ENCODE measurements at regions not wholly inside any gene's neighbourhood (a gene's known extent, or its start where the extent isn't known, plus 50 kb on each side); places are given as distances from the start of the nearest gene placed in this dataset.

DNA sequence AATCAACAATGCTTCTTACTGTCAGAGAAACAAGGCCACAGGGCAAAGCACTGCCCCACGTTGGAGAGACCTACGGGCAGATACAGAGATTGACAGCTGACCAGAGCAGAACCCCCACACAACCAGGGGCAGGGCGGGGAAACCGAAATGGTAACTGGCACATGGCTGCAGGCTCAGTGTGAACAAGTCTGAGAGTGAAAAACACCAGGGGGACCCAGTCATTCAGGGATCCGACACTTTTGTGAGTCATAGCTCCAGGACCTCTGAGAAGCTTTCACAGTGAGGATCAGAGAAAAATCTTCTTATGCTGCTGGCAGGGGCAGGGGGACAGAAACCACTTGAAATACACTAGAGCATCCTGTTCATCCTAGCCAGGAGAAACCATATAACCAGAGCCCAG is 254.2 kb downstream of the C6orf118 start:
- no peaks in the 10 kb centered on the region for H3K9me3 ChIP-seq
- H3K4me1 ChIP-seq, result no peaks in the 10 kb centered on the region
- no peaks in the 10 kb centered on the region for H3K27me3 ChIP-seq
- H3K27ac ChIP-seq, result no peak overlapping the region
- no peaks in the 10 kb centered on the region for H3K36me3 ChIP-seq
- no peak for DNase-seq (ENCODE audit: extremely low spot score in 2 of 2)
- no peak overlapping the region for H3K4me3 ChIP-seq
- TF ChIP-seq POLR2A (IDR thresholded peaks at IDR 0.05), result no peak
- no peak for TF ChIP-seq POLR2AphosphoS5 (IDR thresholded peaks at IDR 0.05; ENCODE audit: insufficient read depth in 1 of 2, low read depth in 1 of 2)
- TF ChIP-seq, protein P1, sequence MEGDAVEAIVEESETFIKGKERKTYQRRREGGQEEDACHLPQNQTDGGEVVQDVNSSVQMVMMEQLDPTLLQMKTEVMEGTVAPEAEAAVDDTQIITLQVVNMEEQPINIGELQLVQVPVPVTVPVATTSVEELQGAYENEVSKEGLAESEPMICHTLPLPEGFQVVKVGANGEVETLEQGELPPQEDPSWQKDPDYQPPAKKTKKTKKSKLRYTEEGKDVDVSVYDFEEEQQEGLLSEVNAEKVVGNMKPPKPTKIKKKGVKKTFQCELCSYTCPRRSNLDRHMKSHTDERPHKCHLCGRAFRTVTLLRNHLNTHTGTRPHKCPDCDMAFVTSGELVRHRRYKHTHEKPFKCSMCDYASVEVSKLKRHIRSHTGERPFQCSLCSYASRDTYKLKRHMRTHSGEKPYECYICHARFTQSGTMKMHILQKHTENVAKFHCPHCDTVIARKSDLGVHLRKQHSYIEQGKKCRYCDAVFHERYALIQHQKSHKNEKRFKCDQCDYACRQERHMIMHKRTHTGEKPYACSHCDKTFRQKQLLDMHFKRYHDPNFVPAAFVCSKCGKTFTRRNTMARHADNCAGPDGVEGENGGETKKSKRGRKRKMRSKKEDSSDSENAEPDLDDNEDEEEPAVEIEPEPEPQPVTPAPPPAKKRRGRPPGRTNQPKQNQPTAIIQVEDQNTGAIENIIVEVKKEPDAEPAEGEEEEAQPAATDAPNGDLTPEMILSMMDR (IDR thresholded peaks at IDR 0.05), result peak in 1 of 3 experiments; percentile 11
- intact Hi-C loops (cut with DNase I), result no loop called here

DNA sequence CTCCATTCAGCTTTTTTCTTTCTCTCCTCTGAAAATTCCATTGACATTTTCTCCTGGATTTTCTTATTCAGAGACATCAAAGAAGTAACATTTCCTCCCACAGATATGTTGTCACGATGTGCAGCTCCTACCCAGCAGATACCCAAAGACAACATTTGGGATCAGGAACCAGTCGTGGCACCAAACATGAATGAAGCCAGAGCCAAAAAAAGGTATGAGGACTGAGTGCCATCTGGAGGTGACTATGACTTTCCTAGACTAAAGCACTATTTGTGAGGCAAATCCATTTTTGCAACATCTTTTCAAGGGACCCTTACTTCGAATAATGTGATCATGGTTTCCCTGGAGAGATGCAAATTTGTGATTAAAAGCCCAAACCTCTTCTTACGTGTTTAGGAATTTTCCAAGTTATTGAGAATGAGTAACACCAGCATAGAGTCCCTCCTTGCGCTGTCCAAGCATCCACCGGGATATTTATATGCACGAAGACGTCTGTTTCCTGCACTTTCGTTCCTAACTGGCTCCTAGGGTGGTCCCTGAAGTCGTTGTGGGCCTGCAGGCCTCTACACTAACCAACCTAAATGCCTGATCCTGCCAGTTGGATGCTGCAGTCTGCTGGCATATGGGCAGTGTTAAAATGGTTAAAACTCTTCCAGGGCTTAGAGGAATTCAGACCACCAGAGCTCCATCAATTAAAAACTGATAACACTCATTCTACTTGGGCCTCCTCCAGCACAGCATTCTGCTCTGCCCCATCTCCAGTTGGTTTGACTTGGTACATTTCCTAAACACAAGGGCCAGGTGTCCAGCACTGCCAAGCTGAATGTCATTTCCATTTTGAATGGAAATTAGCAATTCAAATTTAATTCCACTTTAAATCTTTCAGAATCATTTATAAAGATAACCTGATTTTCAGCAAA is 256.6 kb downstream of the C6orf118 start:
- no peaks in the 10 kb centered on the region for H3K9me3 ChIP-seq
- H3K27me3 ChIP-seq, result no peaks in the 10 kb centered on the region
- DNase-seq (ENCODE audit: extremely low spot score in 2 of 2), result no peak
- intact Hi-C loops (cut with DNase I), result no loop called here
- H3K36me3 ChIP-seq, result no peaks in the 10 kb centered on the region
- no peaks in the 10 kb centered on the region for H3K4me1 ChIP-seq
- no peak overlapping the region for H3K4me3 ChIP-seq
- no peak overlapping the region for H3K27ac ChIP-seq
- TF ChIP-seq POLR2A (IDR thresholded peaks at IDR 0.05) (no peak), POLR2AphosphoS5 (IDR thresholded peaks at IDR 0.05; ENCODE audit: insufficient read depth in 1 of 2, low read depth in 1 of 2) (no peak)
- TF ChIP-seq, protein P1 (IDR thresholded peaks at IDR 0.05), result no peak

DNA sequence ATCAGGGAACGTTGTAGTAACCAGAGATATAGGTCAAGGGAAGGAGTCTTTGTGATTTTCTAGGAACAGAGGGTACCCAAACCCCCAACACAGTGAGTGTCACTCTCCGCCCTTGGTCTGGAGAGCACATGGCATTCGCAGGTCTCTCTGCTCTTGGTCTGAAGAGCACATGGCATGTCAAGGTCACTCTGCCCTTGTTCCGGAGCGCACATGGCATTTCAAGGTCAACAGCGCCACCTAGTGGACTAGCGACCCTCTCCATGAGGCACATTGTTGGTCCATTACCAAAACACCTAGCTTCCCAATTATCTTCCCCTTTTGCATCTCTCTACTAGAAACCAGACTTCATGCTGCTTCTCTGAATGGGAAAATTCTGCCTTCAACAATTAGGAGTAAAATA is 260.0 kb downstream of the C6orf118 start:
- intact Hi-C loops (cut with DNase I), result no loop called here
- Histone ChIP-seq H3K27ac (no peak overlapping the region), H3K4me3 (no peak overlapping the region), H3K4me1 (no peaks in the 10 kb centered on the region), H3K9me3 (no peaks in the 10 kb centered on the region), H3K27me3 (no peaks in the 10 kb centered on the region), H3K36me3 (no peaks in the 10 kb centered on the region)
- DNase-seq (ENCODE audit: extremely low spot score in 2 of 2), result no peak
- TF ChIP-seq POLR2A (IDR thresholded peaks at IDR 0.05) (no peak), POLR2AphosphoS5 (IDR thresholded peaks at IDR 0.05; ENCODE audit: insufficient read depth in 1 of 2, low read depth in 1 of 2) (no peak)
- TF ChIP-seq, protein P1 (IDR thresholded peaks at IDR 0.05), result no peak

GRCh38 chr6:165047952-165048351 is 261.5 kb downstream of the C6orf118 start:
- no peaks in the 10 kb centered on the region for H3K9me3 ChIP-seq
- intact Hi-C loops (cut with DNase I), result no loop called here

More at GRCh38 chr6:165047952-165048351, 261.5 kb downstream of the C6orf118 start:
- Histone ChIP-seq H3K27ac (no peak overlapping the region), H3K36me3 (no peaks in the 10 kb centered on the region), H3K27me3 (no peaks in the 10 kb centered on the region), H3K4me1 (no peaks in the 10 kb centered on the region), H3K4me3 (no peak overlapping the region)
- TF ChIP-seq, protein P1 (IDR thresholded peaks at IDR 0.05), result no peak
- TF ChIP-seq POLR2AphosphoS5 (IDR thresholded peaks at IDR 0.05; ENCODE audit: insufficient read depth in 1 of 2, low read depth in 1 of 2) (no peak), POLR2A (IDR thresholded peaks at IDR 0.05) (no peak)
- DNase-seq (ENCODE audit: extremely low spot score in 2 of 2), result no peak
